Hepatocyte (in vitro differentiated cells): ENCODE measurements at regions not wholly inside any gene's neighbourhood (a gene's known extent, or its start where the extent isn't known, plus 50 kb on each side); places are given as distances from the start of the nearest gene placed in this dataset.

Experiments used
- DNase-seq: peaks from one replicate; pipeline ENCODE4 v3.0.0-alpha.2; 2016; ENCODE audit warnings: low spot score
- H2AFZ ChIP-seq: fragments of 200-600 bp; sonication (generic); 2 replicates; pipeline ENCODE4 v1.6.0; 2016; ENCODE audit warnings: antibody characterized with exemption, mild to moderate bottlenecking
- H3K27ac ChIP-seq: fragments of 200-600 bp; sonication (generic); 2 replicates; pipeline ENCODE4 v1.5.1; 2016; ENCODE audit warnings: mild to moderate bottlenecking
- H3K27me3 ChIP-seq: fragments of 200-600 bp; sonication (generic); 2 replicates; pipeline ENCODE4 v1.6.1; 2016
- H3K36me3 ChIP-seq: fragments of 200-600 bp; sonication (generic); replicated peaks from 2 replicates; pipeline ENCODE4 v1.5.1; 2016; ENCODE audit warnings: low read depth; ENCODE audit not compliant: insufficient read depth
- H3K4me1 ChIP-seq: fragments of 200-600 bp; sonication (generic); 2 replicates; pipeline ENCODE4 v1.5.1; 2016; ENCODE audit warnings: mild to moderate bottlenecking, moderate library complexity; ENCODE audit not compliant: insufficient read depth
- H3K4me2 ChIP-seq: fragments of 200-600 bp; sonication (generic); 2 replicates; pipeline ENCODE4 v1.6.0; 2016
- H3K4me3 ChIP-seq: fragments of 200-600 bp; sonication (generic); 2 replicates; pipeline ENCODE4 v1.5.1; 2016; ENCODE audit warnings: mild to moderate bottlenecking
- H3K79me2 ChIP-seq: fragments of 200-600 bp; sonication (generic); 2 replicates; pipeline ENCODE4 v1.6.0; 2017; ENCODE audit warnings: mild to moderate bottlenecking
- H3K9me2 ChIP-seq: fragments of 200-600 bp; sonication (generic); replicated peaks from 2 replicates; pipeline ENCODE4 v1.6.0; 2017; ENCODE audit warnings: mild to moderate bottlenecking; ENCODE audit not compliant: insufficient read depth
- H3K9me3 ChIP-seq: fragments of 200-600 bp; sonication (generic); 2 replicates; pipeline ENCODE4 v1.5.1; 2016; ENCODE audit warnings: low read depth, mild to moderate bottlenecking
- H4K20me1 ChIP-seq: fragments of 200-600 bp; sonication (generic); 2 replicates; pipeline ENCODE4 v1.6.0; 2016; ENCODE audit warnings: mild to moderate bottlenecking; ENCODE audit not compliant: insufficient read depth, poor library complexity, severe bottlenecking
- EZH2 ChIP-seq: fragments of 200-600 bp; sonication (generic); IDR thresholded peaks from 2 replicates; pipeline ENCODE4 v1.6.1; 2016; ENCODE audit warnings: antibody characterized with exemption, mild to moderate bottlenecking, borderline replicate concordance
- EZH2phosphoT487 ChIP-seq: fragments of 200-600 bp; sonication (generic); IDR thresholded peaks from one replicate; pipeline ENCODE4 v1.6.1; 2018; ENCODE audit warnings: antibody characterized with exemption, mild to moderate bottlenecking, low read depth, moderate library complexity; ENCODE audit not compliant: unreplicated experiment, severe bottlenecking
- WGBS: methylation state at CpG from one replicate; pipeline ENCODE4 v1.1.6; 2016; ENCODE audit warnings: low lambda C conversion rate; ENCODE audit errors: missing lambda C conversion rate; 5-methylcytosine and 5-hydroxymethylcytosine counted together
- TF ChIP-seq, protein P1 (sequence below): fragments of 200-600 bp; sonication (generic); IDR thresholded peaks from 2 replicates; pipeline ENCODE4 v1.5.1; 2016; ENCODE audit warnings: antibody characterized with exemption, mild to moderate bottlenecking; ENCODE audit not compliant: poor library complexity

DNA sequence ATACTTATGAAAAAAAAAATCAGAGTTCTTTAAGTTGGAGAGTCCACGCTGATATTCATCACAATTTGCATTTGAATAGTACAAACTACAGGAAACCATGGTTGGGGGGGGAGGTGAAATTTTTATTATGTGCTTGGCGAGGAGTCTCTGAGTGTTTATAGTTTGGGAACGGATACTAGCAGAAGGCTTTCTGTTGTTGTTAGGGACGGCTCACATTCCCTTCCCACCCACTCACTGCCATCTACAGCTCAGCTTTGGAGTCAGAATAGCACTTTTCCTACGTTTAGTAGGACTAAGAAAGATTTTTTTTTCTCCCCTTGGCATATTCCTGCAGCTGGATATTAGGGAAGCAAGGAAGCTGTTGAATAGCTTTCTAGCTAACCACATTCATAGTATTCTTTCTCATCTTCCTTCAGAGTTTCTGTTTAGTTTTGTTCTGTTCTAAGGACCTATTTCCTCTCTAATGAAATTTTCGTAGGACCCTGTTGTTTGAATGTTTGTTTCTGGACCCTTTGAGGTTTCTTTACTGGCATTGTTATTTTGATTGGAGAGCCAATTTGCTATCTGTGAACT lies 235.1 kb upstream of the ZNF217 start:
- Histone ChIP-seq H3K4me2 (peak overlapping the region; percentile 68), H2AFZ (peak overlapping the region; percentile 11), H4K20me1 (no peaks in the 10 kb centered on the region), H3K79me2 (no peaks in the 10 kb centered on the region), H3K9me3 (no peaks in the 10 kb centered on the region), H3K27ac (peak overlapping the region; percentile 96), H3K27me3 (no peaks in the 10 kb centered on the region), H3K4me1 (peaks cover 36% of the 10 kb centered on the region), H3K4me3 (no peak overlapping the region), H3K36me3 (no peaks in the 10 kb centered on the region), H3K9me2 (no peaks in the 10 kb centered on the region)
- DNase-seq: peak; percentile 82
- TF ChIP-seq, protein P1, sequence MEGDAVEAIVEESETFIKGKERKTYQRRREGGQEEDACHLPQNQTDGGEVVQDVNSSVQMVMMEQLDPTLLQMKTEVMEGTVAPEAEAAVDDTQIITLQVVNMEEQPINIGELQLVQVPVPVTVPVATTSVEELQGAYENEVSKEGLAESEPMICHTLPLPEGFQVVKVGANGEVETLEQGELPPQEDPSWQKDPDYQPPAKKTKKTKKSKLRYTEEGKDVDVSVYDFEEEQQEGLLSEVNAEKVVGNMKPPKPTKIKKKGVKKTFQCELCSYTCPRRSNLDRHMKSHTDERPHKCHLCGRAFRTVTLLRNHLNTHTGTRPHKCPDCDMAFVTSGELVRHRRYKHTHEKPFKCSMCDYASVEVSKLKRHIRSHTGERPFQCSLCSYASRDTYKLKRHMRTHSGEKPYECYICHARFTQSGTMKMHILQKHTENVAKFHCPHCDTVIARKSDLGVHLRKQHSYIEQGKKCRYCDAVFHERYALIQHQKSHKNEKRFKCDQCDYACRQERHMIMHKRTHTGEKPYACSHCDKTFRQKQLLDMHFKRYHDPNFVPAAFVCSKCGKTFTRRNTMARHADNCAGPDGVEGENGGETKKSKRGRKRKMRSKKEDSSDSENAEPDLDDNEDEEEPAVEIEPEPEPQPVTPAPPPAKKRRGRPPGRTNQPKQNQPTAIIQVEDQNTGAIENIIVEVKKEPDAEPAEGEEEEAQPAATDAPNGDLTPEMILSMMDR: peak; percentile 37
- TF ChIP-seq EZH2phosphoT487: no peak
- 11% methylated on average over 6 of the region's 6 CpGs for WGBS

DNA sequence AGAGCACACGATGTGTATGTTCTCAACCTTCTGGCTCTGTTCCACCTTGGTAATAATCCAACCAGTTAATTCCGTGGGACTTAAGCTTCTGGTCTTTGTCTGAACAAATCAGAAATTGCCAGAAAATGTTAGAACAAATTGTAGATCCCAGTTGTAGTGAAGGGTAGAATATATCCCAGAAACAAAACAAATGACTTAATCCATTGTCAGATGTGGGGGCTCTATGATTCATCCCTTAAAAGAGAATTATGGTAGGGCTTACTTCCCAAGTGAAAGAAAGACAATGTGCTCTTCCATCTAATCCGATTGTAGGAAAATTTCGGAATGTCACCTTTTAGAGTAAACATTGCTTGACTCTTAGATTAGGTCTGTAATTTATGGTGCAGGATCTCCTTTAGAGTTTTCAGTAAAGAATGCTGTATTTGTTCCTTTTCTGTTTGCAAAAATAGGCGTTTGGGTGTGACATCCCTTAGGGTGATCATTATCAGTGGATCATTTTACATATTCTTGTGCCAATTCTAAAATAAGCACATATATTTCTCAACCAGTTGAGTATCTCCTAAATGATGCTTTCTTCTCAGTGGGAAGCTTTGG lies 234.5 kb upstream of the ZNF217 start:
- WGBS: 23% methylated on average over 5 of the region's 5 CpGs
- Histone ChIP-seq H4K20me1 (no peaks in the 10 kb centered on the region), H3K9me3 (no peaks in the 10 kb centered on the region), H3K4me2 (peak overlapping the region; percentile 68), H3K27me3 (no peaks in the 10 kb centered on the region), H3K9me2 (no peaks in the 10 kb centered on the region), H3K4me1 (peaks cover 36% of the 10 kb centered on the region), H3K79me2 (no peaks in the 10 kb centered on the region), H3K36me3 (no peaks in the 10 kb centered on the region), H2AFZ (no peak overlapping the region), H3K27ac (peak overlapping the region; percentile 96), H3K4me3 (no peak overlapping the region)
- TF ChIP-seq EZH2: no peak
- TF ChIP-seq, protein P1: no peak
- TF ChIP-seq EZH2phosphoT487: no peak
- DNase-seq: peak; percentile 67

DNA sequence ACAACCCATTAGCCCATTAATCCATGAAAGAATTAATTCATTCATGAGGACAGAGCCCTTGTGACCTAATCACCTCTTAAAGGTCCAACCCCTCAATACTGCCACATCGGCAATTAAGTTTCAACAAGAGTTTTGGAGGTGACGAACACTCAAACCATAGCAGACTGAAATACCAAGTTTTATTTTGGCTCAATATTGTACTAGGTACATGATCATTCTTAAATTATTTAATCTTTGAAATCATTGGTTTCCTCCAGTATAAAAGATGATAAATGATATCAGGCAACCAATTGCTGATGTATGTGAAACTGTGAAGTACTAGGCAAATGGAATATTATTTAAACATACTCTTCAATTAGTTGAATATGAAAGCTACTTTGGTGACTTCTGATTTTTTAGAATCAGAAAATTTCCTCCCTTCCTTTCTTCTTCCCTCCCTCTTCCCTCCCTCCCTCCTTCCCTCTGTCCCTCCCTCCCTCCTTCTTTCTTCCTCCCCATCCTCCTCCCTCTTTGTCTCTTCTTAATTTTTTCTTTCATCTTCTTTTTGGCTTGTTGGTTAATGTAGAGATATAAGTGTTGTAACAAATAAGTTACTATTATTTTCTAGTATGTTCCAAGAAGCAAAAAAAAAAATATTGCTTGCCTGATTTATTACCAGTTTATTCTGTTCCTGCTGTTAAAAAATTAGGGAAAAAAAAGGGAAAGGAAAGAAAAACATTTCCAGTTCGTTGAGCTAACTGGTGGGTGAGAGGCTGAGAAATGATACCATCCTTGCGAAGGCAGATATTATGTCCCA lies 233.9 kb upstream of the ZNF217 start:
- H3K27me3 ChIP-seq: no peaks in the 10 kb centered on the region
- H2AFZ ChIP-seq: no peak overlapping the region
- DNase-seq: no peak
- H3K4me2 ChIP-seq: peak overlapping the region; percentile 68
- TF ChIP-seq, protein P1: no peak
- TF ChIP-seq EZH2phosphoT487 (no peak), EZH2 (no peak)
- H3K4me3 ChIP-seq: no peak overlapping the region
- no peaks in the 10 kb centered on the region for H3K36me3 ChIP-seq
- H4K20me1 ChIP-seq: no peaks in the 10 kb centered on the region
- H3K9me3 ChIP-seq: no peaks in the 10 kb centered on the region
- peak overlapping the region; percentile 96 for H3K27ac ChIP-seq
- 66% methylated on average over 4 of the region's 4 CpGs for WGBS
- peaks cover 36% of the 10 kb centered on the region for H3K4me1 ChIP-seq
- no peaks in the 10 kb centered on the region for H3K9me2 ChIP-seq
- no peaks in the 10 kb centered on the region for H3K79me2 ChIP-seq
